ENCODE measurements at regions not wholly inside any gene's neighbourhood (a gene's known extent, or its start where the extent isn't known, plus 50 kb on each side); places are given as distances from the start of the nearest gene placed in this dataset.
"Not testable (repeated sequence)": the region's sequence is repeated elsewhere in the genome, so short reads cannot be mapped to it uniquely, and the experiment has no call there.

- ATAC-seq (ENCODE audit: low FRiP score) = no peak
- TF ChIP-seq CTCF (IDR thresholded peaks at IDR 0.05) = no peak
- DNase-seq (ENCODE audit: low spot score) = no peak
Measured at GRCh38 chr15:66964791-66965190, 100.6 kb upstream of the SMAD3 start.

- TF ChIP-seq CTCF (IDR thresholded peaks at IDR 0.05) = no peak
- DNase-seq (ENCODE audit: low spot score) = no peak
- no peak for ATAC-seq (ENCODE audit: low FRiP score)
Measured at GRCh38 chr15:66965201-66965900, 100.1 kb upstream of the SMAD3 start.

GRCh38 chr15:66966256-66966655, 99.1 kb upstream of the SMAD3 start:
- no peak for TF ChIP-seq CTCF (IDR thresholded peaks at IDR 0.05)
- ATAC-seq (ENCODE audit: low FRiP score) (no peak), DNase-seq (ENCODE audit: low spot score) (no peak)

- ATAC-seq (ENCODE audit: low FRiP score) (no peak), DNase-seq (ENCODE audit: low spot score) (no peak)
- no peak for TF ChIP-seq CTCF (IDR thresholded peaks at IDR 0.05)
Measured at GRCh38 chr15:66968806-66969596, 96.4 kb upstream of the SMAD3 start.

- ATAC-seq (ENCODE audit: low FRiP score); DNase-seq (ENCODE audit: low spot score): not testable (repeated sequence)
Measured at GRCh38 chr15:66974131-66974530, 91.3 kb upstream of the SMAD3 start.

GRCh38 chr15:66976106-66976640, 89.2 kb upstream of the SMAD3 start:
- not testable (repeated sequence) for ATAC-seq (ENCODE audit: low FRiP score); DNase-seq (ENCODE audit: low spot score)

- DNase-seq (ENCODE audit: low spot score) = not testable (repeated sequence)
Measured at GRCh38 chr15:66980326-66980725, 85.1 kb upstream of the SMAD3 start.

GRCh38 chr15:66981771-66982170, 83.6 kb upstream of the SMAD3 start:
- DNase-seq (ENCODE audit: low spot score) = no peak
- no peak for TF ChIP-seq CTCF (IDR thresholded peaks at IDR 0.05)

More at GRCh38 chr15:66980326-66980725, 85.1 kb upstream of the SMAD3 start:
- ATAC-seq (ENCODE audit: low FRiP score) = not testable (repeated sequence)

More at GRCh38 chr15:66981771-66982170, 83.6 kb upstream of the SMAD3 start:
- ATAC-seq (ENCODE audit: low FRiP score) = no peak

All from omental fat pad (tissue), 3 donors.